ENCODE measurements at regions not wholly inside any gene's neighbourhood (a gene's known extent, or its start where the extent isn't known, plus 50 kb on each side); places are given as distances from the start of the nearest gene placed in this dataset.
A peak's percentile ranks its signal among the peaks of the same experiment; 100 is the strongest.

DNA sequence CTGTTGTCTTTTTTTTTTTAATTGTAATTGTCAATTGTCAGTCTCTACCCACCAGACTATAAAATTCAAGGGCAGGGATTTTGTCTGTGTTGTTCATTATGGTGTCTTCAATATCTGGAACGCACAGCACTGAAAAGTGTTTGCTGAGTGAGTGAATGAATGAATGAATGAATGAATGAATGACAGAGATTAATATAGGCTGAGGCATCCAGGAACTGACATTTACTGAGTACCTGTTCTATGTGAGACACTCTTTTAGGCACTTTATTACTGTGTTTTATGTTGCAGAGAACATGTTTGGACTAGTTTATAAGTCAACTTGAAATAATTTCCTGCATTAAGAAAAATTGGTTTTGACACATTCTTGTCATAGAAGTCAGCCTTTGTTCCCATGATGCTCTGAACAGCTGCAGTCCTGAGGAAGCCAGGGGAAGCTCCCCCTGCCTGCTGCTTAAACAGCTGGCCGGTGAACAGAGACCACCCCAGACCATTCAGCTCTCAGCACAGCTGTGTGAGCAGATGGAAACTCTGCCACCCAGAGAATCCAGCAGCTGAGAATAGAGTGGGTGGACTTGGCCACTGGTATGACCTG, 160.7 kb upstream of the CCND2 start:
- Histone ChIP-seq H3K4me3 (ENCODE audit: low read length) (no peak overlapping the region), H3K27me3 (ENCODE audit: insufficient read depth, low read length, poor library complexity, severe bottlenecking) (no peaks in the 10 kb centered on the region), H3K27ac (ENCODE audit: low read depth, low read length) (no peak overlapping the region), H3K4me1 (ENCODE audit: insufficient read depth, low read length) (peaks cover 15% of the 10 kb centered on the region), H3K36me3 (ENCODE audit: insufficient read depth, low read length) (no peaks in the 10 kb centered on the region), H3K9me3 (ENCODE audit: low read length) (no peaks in the 10 kb centered on the region)
- ChIA-PET POLR2A (no interaction called here), CTCF (interaction anchor here (0.6 to 1.5 kb wide), 3 partner anchors 16 to 164 kb away, joined by 3 to 4 read pairs (median 3); no protein-coding TSS in a partner anchor)
- H3K27ac Mint-ChIP-seq = no peak overlapping the region
- H3K4me3 Mint-ChIP-seq = no peak overlapping the region
- H3K9me3 Mint-ChIP-seq = no peaks in the 10 kb centered on the region
- DNase-seq = no peak
- no peaks in the 10 kb centered on the region for H3K36me3 Mint-ChIP-seq
- H3K4me1 Mint-ChIP-seq = peaks cover 12 to 23% (median 18%) of the 10 kb centered on the region in 3 donors
- peaks cover 15 to 21% of the 10 kb centered on the region in 2 donors for H3K27me3 Mint-ChIP-seq

DNA sequence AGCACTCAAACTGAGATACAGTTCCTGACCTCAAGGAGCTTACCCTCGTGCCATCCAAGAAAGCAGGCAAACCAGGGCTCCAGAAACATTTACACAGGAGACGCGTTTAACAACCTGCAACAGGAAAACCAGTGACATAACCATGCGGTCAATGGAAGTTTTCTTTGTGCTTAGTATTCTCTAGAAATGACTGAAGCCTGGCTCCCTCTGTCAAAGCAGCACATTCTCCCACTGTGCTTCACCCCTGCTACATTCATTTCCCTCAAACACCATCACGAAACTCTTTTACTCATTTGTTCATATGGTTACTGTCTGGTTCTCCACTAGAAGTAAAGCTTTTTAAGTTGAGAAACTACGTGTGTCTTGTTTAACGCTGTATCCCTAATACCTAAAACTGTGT, 161.3 kb upstream of the CCND2 start:
- DNase-seq = no peak
- Mint-ChIP-seq H3K4me3 (no peak overlapping the region), H3K9me3 (no peaks in the 10 kb centered on the region), H3K36me3 (no peaks in the 10 kb centered on the region), H3K27me3 (peaks cover 15 to 21% of the 10 kb centered on the region in 2 donors), H3K27ac (peak overlapping the region in 1 of 8 donors; percentile 31), H3K4me1 (peaks cover 15 to 22% (median 18%) of the 10 kb centered on the region in 3 donors)
- no peaks in the 10 kb centered on the region for H3K9me3 ChIP-seq (ENCODE audit: low read length)
- ChIA-PET POLR2A (no interaction called here), CTCF (interaction anchor here (0.6 to 1.2 kb wide), 2 partner anchors 16 to 164 kb away, joined by 3 to 4 read pairs; no protein-coding TSS in a partner anchor)
- no peaks in the 10 kb centered on the region for H3K36me3 ChIP-seq (ENCODE audit: insufficient read depth, low read length)
- no peaks in the 10 kb centered on the region for H3K27me3 ChIP-seq (ENCODE audit: insufficient read depth, low read length, poor library complexity, severe bottlenecking)
- H3K4me1 ChIP-seq (ENCODE audit: insufficient read depth, low read length) = peaks cover 9% of the 10 kb centered on the region
- H3K4me3 ChIP-seq (ENCODE audit: low read length) = no peak overlapping the region
- no peak overlapping the region for H3K27ac ChIP-seq (ENCODE audit: low read depth, low read length)

DNA sequence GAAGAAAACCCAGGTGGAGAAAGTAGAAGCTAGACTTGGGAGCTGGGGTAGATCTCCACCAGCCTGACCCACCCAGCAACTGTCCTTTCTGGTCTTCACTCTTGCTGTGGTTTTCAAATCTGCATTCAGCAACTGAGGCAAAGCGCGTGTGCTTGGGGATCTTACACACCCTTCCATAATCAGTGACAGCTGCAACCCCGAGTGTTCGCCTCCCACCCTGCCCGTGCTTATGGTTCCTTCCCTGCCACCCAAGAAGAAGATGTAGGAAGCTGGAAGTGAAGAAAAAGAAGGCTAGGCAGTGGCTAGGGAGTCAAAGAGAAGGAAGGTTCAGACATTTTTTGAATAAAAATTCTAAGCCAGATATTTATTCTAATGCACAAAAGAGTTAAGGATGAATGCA, 162.6 kb upstream of the CCND2 start:
- no peak for DNase-seq
- no peaks in the 10 kb centered on the region for H3K27me3 ChIP-seq (ENCODE audit: insufficient read depth, low read length, poor library complexity, severe bottlenecking)
- POLR2A ChIA-PET = interaction anchor here (0.6 to 1.1 kb wide), 2 partner anchors 47 to 168 kb away, joined by 3 to 5 read pairs; no protein-coding TSS in a partner anchor
- Mint-ChIP-seq H3K27me3 (peaks cover 15 to 21% of the 10 kb centered on the region in 2 donors), H3K27ac (peak overlapping the region in 1 of 8 donors; percentile 11), H3K4me1 (peaks cover 24 to 31% (median 30%) of the 10 kb centered on the region in 3 donors), H3K36me3 (no peaks in the 10 kb centered on the region), H3K9me3 (no peaks in the 10 kb centered on the region), H3K4me3 (no peak overlapping the region)
- no peak overlapping the region for H3K27ac ChIP-seq (ENCODE audit: low read depth, low read length)
- no peaks in the 10 kb centered on the region for H3K9me3 ChIP-seq (ENCODE audit: low read length)
- CTCF ChIA-PET = interaction anchor here (0.5 to 1.9 kb wide), 2 partner anchors 166 to 244 kb away, joined by 3 to 9 read pairs; no protein-coding TSS in a partner anchor
- H3K4me1 ChIP-seq (ENCODE audit: insufficient read depth, low read length) = peaks cover 10% of the 10 kb centered on the region
- H3K4me3 ChIP-seq (ENCODE audit: low read length) = no peak overlapping the region
- H3K36me3 ChIP-seq (ENCODE audit: insufficient read depth, low read length) = no peaks in the 10 kb centered on the region

DNA sequence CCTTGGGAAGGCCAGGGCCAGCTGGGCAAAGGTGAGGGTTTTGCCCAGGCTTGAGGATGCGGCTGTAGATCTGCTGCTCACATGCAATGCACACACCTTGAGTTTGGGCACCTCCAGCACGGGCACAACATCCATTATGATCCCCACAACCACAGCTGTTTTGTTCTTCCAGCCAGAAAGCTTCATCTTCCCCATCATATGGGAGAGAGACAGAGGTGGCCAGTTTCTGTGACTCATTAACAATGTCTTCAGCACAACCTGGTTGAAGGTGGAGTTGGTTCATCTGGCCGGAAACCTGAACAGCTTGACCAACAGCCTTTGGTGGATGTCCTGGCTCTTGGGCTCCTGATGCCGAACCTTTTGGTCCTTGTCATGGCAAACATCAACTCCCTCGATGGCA, 163.7 kb upstream of the CCND2 start:
- Mint-ChIP-seq H3K27me3 (peaks cover 11 to 15% of the 10 kb centered on the region in 2 donors), H3K27ac (peak overlapping the region in 1 of 8 donors; percentile 66), H3K4me3 (peak overlapping the region in 1 of 7 donors; percentile 57), H3K36me3 (no peaks in the 10 kb centered on the region), H3K4me1 (peaks cover 16 to 22% (median 21%) of the 10 kb centered on the region in 3 donors), H3K9me3 (no peaks in the 10 kb centered on the region)
- CTCF ChIA-PET = interaction anchor here (1.0 to 1.9 kb wide), 2 partner anchors 32 to 167 kb away, joined by 3 to 9 read pairs; no protein-coding TSS in a partner anchor
- Histone ChIP-seq H3K27ac (ENCODE audit: low read depth, low read length) (no peak overlapping the region), H3K9me3 (ENCODE audit: low read length) (no peaks in the 10 kb centered on the region), H3K4me1 (ENCODE audit: insufficient read depth, low read length) (peaks cover 4% of the 10 kb centered on the region), H3K36me3 (ENCODE audit: insufficient read depth, low read length) (no peaks in the 10 kb centered on the region), H3K4me3 (ENCODE audit: low read length) (no peak overlapping the region), H3K27me3 (ENCODE audit: insufficient read depth, low read length, poor library complexity, severe bottlenecking) (no peaks in the 10 kb centered on the region)
- POLR2A ChIA-PET = interaction anchor here (1.1 kb wide), 1 partner anchor 169 kb away, joined by 3 read pairs; no protein-coding TSS in a partner anchor
- no peak for DNase-seq

DNA sequence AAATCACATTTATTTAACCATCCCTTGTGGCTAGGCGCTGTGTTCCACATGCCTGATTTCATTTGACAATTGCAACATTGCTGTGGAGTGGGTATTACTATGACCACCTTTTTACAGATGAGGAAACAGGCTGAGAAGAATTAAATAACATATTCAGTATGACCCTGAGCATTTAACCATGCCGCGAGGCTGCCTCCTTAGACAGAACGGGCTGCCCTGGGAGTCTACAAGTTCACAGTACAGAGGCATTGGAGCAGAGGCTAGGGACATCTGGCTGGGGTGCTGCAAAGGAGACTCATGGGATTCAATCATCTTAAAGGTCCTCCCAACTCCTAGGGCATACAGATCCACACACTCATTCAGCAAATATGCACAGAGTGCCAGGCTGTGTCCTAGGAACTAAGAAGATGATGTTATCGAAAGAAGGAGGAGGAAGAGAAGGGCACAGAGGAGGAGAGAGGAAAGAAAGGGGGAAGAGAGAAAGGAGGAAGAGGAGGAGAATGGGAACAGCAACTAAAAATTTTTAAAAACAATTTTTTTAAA, 164.7 kb upstream of the CCND2 start:
- no peak overlapping the region for H3K27ac ChIP-seq (ENCODE audit: low read depth, low read length)
- no peak overlapping the region for H3K4me3 ChIP-seq (ENCODE audit: low read length)
- H3K36me3 ChIP-seq (ENCODE audit: insufficient read depth, low read length) = no peaks in the 10 kb centered on the region
- no peaks in the 10 kb centered on the region for H3K9me3 Mint-ChIP-seq
- DNase-seq = no peak
- H3K9me3 ChIP-seq (ENCODE audit: low read length) = no peaks in the 10 kb centered on the region
- POLR2A ChIA-PET = interaction anchor here (2.4 kb wide), 1 partner anchor 167 kb away, joined by 12 read pairs; no protein-coding TSS in a partner anchor
- H3K4me3 Mint-ChIP-seq = no peak overlapping the region
- CTCF ChIA-PET = interaction anchor here (1.2 to 4.5 kb wide), 6 partner anchors 14 to 168 kb away, joined by 3 to 79 read pairs (median 12); no protein-coding TSS in a partner anchor
- no peaks in the 10 kb centered on the region for H3K36me3 Mint-ChIP-seq
- peaks cover 13 to 19% (median 18%) of the 10 kb centered on the region in 3 donors for H3K4me1 Mint-ChIP-seq
- H3K27me3 Mint-ChIP-seq = peaks cover 11 to 13% of the 10 kb centered on the region in 2 donors
- H3K4me1 ChIP-seq (ENCODE audit: insufficient read depth, low read length) = peaks cover 4% of the 10 kb centered on the region
- peak overlapping the region in 1 of 8 donors; percentile 48 for H3K27ac Mint-ChIP-seq
- peaks cover under 1% of the 10 kb centered on the region for H3K27me3 ChIP-seq (ENCODE audit: insufficient read depth, low read length, poor library complexity, severe bottlenecking)

DNA sequence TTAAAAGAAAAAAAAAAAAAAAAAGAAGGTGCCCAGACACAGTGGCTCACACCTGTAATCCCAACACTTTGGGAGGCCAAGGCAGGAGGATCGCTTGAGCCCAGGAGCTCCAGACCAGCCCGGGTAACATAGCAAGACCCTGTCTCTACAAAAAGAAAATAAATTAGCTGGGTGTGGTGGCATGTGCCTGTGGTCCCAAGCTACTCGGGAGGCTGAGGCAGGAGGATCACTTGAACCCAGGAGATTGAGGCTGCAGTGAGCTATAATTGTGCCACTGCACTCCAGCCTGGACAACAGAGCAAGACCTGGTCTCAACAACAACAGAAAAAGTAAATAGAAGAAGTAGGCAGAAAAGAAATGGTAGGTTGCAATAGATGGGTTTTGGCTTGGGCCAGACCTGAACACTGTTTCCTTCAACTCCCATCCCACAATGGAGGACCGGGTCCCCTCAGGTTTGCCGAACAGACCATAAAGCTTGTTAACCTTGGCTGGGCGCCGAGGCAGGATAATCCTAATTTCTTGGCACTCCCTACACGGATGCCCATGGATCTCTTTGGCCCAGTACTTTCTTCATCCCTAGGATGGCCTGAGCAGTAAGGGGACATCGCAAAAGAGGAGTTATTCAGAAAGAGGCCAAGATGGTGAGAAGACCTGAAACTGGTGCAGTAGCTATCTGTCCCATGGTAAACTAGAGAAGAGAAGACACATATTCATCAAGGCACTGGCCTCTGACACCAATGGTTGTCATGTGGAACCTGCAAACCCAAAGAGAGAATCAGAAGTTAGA, 165.5 kb upstream of the CCND2 start:
- H3K4me1 Mint-ChIP-seq = peaks cover 13 to 19% (median 18%) of the 10 kb centered on the region in 3 donors
- DNase-seq = no peak
- H3K9me3 ChIP-seq (ENCODE audit: low read length) = no peaks in the 10 kb centered on the region
- peaks cover 4% of the 10 kb centered on the region for H3K27me3 ChIP-seq (ENCODE audit: insufficient read depth, low read length, poor library complexity, severe bottlenecking)
- H3K27me3 Mint-ChIP-seq = peaks cover 9 to 13% of the 10 kb centered on the region in 2 donors
- no peak overlapping the region for H3K4me3 Mint-ChIP-seq
- POLR2A ChIA-PET = interaction anchor here (1.0 to 2.4 kb wide), 3 partner anchors 160 to 168 kb away, joined by 3 to 12 read pairs (median 4); partner anchors contain the start of gene CCND2
- no peaks in the 10 kb centered on the region for H3K36me3 Mint-ChIP-seq
- H3K9me3 Mint-ChIP-seq = no peaks in the 10 kb centered on the region
- H3K27ac ChIP-seq (ENCODE audit: low read depth, low read length) = no peak overlapping the region
- CTCF ChIA-PET = interaction anchor here (0.6 to 4.5 kb wide), 18 partner anchors 8 to 225 kb away, joined by 3 to 79 read pairs (median 5); no protein-coding TSS in a partner anchor
- no peaks in the 10 kb centered on the region for H3K36me3 ChIP-seq (ENCODE audit: insufficient read depth, low read length)
- H3K4me3 ChIP-seq (ENCODE audit: low read length) = no peak overlapping the region
- peak overlapping the region in 3 of 8 donors; percentile 27 to 88 (median 65) for H3K27ac Mint-ChIP-seq
- peaks cover 4% of the 10 kb centered on the region for H3K4me1 ChIP-seq (ENCODE audit: insufficient read depth, low read length)

DNA sequence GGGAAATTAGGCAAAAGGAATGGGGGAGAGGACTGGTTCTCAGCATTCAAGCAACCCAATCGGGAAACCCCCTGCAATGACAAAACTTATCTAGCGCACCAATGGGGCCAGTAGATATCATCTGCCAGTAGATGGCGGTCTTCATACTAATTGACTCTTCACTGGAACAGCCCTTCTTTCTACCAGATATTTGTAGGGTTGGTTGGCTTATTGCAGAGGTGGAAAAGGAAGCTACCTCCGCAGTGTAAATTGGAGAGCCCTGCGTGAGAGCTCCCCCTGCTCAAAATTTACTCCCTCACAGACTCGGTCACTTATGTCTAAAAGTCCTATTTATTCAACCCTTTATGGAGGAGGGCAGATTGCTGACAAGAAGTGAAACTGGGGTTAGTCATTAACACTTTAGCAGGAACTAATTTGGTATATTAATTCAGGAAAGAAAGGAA, 166.1 kb upstream of the CCND2 start:
- POLR2A ChIA-PET = interaction anchor here (1.0 to 2.4 kb wide), 3 partner anchors 161 to 169 kb away, joined by 3 to 12 read pairs (median 4); partner anchors contain the start of gene CCND2
- Mint-ChIP-seq H3K4me3 (peak overlapping the region in 5 of 7 donors; percentile 33 to 66 (median 63)), H3K27ac (peak overlapping the region; percentile 65 to 97 (median 92)), H3K9me3 (no peaks in the 10 kb centered on the region), H3K27me3 (peaks cover 6 to 9% of the 10 kb centered on the region in 2 donors), H3K4me1 (peaks cover 13 to 19% (median 18%) of the 10 kb centered on the region in 3 donors), H3K36me3 (no peaks in the 10 kb centered on the region)
- peaks cover 4% of the 10 kb centered on the region for H3K27me3 ChIP-seq (ENCODE audit: insufficient read depth, low read length, poor library complexity, severe bottlenecking)
- H3K36me3 ChIP-seq (ENCODE audit: insufficient read depth, low read length) = no peaks in the 10 kb centered on the region
- no peak overlapping the region for H3K27ac ChIP-seq (ENCODE audit: low read depth, low read length)
- peak; percentile 39 to 80 (median 75) for DNase-seq
- peaks cover 4% of the 10 kb centered on the region for H3K4me1 ChIP-seq (ENCODE audit: insufficient read depth, low read length)
- H3K4me3 ChIP-seq (ENCODE audit: low read length) = no peak overlapping the region
- H3K9me3 ChIP-seq (ENCODE audit: low read length) = no peaks in the 10 kb centered on the region
- CTCF ChIA-PET = interaction anchor here (0.6 to 4.5 kb wide), 17 partner anchors 8 to 224 kb away, joined by 3 to 79 read pairs (median 5); no protein-coding TSS in a partner anchor

Data from CD8-positive, alpha-beta memory T cell (primary cell).